B cell (primary cell): ENCODE measurements at regions not wholly inside any gene's neighbourhood (a gene's known extent, or its start where the extent isn't known, plus 50 kb on each side); places are given as distances from the start of the nearest gene placed in this dataset.

Source experiments
- ATAC-seq: fragments of 200-7000 bp; cut with Tn5 transposase; one replicate; pipeline ENCODE4 v1.10.0; 2021; ENCODE audit warnings: low read depth, mild to moderate bottlenecking, moderate number of reproducible peaks, moderate library complexity
- CTCF ChIA-PET: fragments of 350-600 bp; sonication (Branson Sonifier 250); formaldehyde crosslinking; loops from one replicate; lab custom pipeline; 2021; ENCODE audit warnings: antibody characterized with exemption, inconsistent platforms; lab: Charles Lee
- POLR2A ChIA-PET: fragments of 350-600 bp; sonication (Branson Sonifier 250); formaldehyde crosslinking; loops from one replicate; lab custom pipeline; 2021; ENCODE audit warnings: antibody characterized with exemption; lab: Charles Lee
- DNase-seq: peaks from one replicate; pipeline ENCODE4 v3.0.0; 2013
- H2AFZ ChIP-seq: 2 replicates; pipeline ENCODE4 v1.6.1; 2012; ENCODE audit warnings: mild to moderate bottlenecking, low read depth, low read length; ENCODE audit not compliant: insufficient read depth, poor library complexity, severe bottlenecking
- H3K27ac ChIP-seq, 2 donors: 1 replicate in 1 of 2; 2 replicates in 1 of 2; pipeline ENCODE4 v1.5.1; 2012 to 2013; ENCODE audit warnings: low read length in 2 of 2, mild to moderate bottlenecking in 2 of 2, moderate library complexity in 1 of 2
- H3K27me3 ChIP-seq, 4 experiments: fragments of 200-600 bp in 1 of 4; sonication (generic) in 1 of 4; replicated peaks in 1 of 4; 1 replicate in 2 of 4; 2 replicates in 2 of 4; pipeline versions ENCODE4 v1.6.1 to v1.7.0; 2013 to 2016; ENCODE audit warnings: low read length in 3 of 4, mild to moderate bottlenecking in 2 of 4, mixed read lengths in 1 of 4, moderate library complexity in 1 of 4; ENCODE audit not compliant: insufficient read depth in 4 of 4, control insufficient read depth in 3 of 4; ENCODE audit errors: control extremely low read depth in 1 of 4
- H3K36me3 ChIP-seq, 2 experiments: replicated peaks in 1 of 2; 1 replicate in 1 of 2; 2 replicates in 1 of 2; pipeline versions ENCODE4 v1.6.1 to v1.7.1; 2013; ENCODE audit warnings: low read length in 1 of 2; ENCODE audit not compliant: insufficient read depth in 2 of 2, control insufficient read depth in 1 of 2; ENCODE audit errors: control extremely low read depth in 1 of 2, extremely low read depth in 1 of 2
- H3K4me1 ChIP-seq, 2 donors: fragments of 200-600 bp in 1 of 2; sonication (generic) in 1 of 2; 1 replicate in 1 of 2; 2 replicates in 1 of 2; pipeline versions ENCODE4 v1.5.1 to v1.6.1; 2013 to 2017; ENCODE audit warnings: low read length in 2 of 2; ENCODE audit not compliant: control insufficient read depth in 2 of 2, insufficient read depth in 2 of 2
- H3K4me2 ChIP-seq: replicated peaks from 2 replicates; pipeline ENCODE3; 2012; ENCODE audit warnings: mild to moderate bottlenecking, low read depth, low read length; ENCODE audit not compliant: poor library complexity, severe bottlenecking
- H3K4me3 ChIP-seq, 5 experiments: fragments of 200-600 bp in 1 of 5; sonication (generic) in 1 of 5; 1 replicate in 3 of 5; 2 replicates in 2 of 5; pipeline versions ENCODE4 v1.5.1 to v1.7.0; 2011 to 2016; ENCODE audit warnings: low read length in 4 of 5, mild to moderate bottlenecking in 4 of 5, low read depth in 2 of 5, control low read depth in 1 of 5, moderate library complexity in 1 of 5; ENCODE audit not compliant: insufficient read depth in 1 of 5; ENCODE audit errors: control extremely low read depth in 1 of 5, extremely low read depth in 1 of 5
- H3K79me2 ChIP-seq: fragments of 200-600 bp; sonication (generic); one replicate; pipeline ENCODE4 v1.6.0; 2016; ENCODE audit warnings: low read length; ENCODE audit not compliant: control insufficient read depth, insufficient read depth
- H3K9ac ChIP-seq: fragments of 200-600 bp; sonication (generic); 2 replicates; pipeline ENCODE4 v1.6.1; 2017; ENCODE audit warnings: mild to moderate bottlenecking, low read length, moderate library complexity
- H3K9me3 ChIP-seq, 3 donors: one replicate each; pipeline versions ENCODE4 v1.6.1 to v1.7.1; 2013; ENCODE audit warnings: low read length in 2 of 3; ENCODE audit not compliant: control insufficient read depth in 2 of 3, insufficient read depth in 1 of 3; ENCODE audit errors: control extremely low read depth in 1 of 3
- H4K20me1 ChIP-seq: 2 replicates; pipeline ENCODE4 v1.6.0; 2012; ENCODE audit warnings: mild to moderate bottlenecking, low read length; ENCODE audit not compliant: insufficient read depth, control insufficient read depth, poor library complexity, severe bottlenecking
- H3K27ac Mint-ChIP-seq: one replicate; pipeline ENCODE4 v1.8.0; 2021; ENCODE audit warnings: mixed read lengths
- H3K27me3 Mint-ChIP-seq: one replicate; pipeline ENCODE4 v1.8.0; 2021; ENCODE audit warnings: mixed read lengths
- H3K4me1 Mint-ChIP-seq: one replicate; pipeline ENCODE4 v1.8.0; 2021; ENCODE audit warnings: mixed read lengths
- H3K4me3 Mint-ChIP-seq: one replicate; pipeline ENCODE4 v1.8.0; 2021; ENCODE audit warnings: mixed read lengths
- H3K9me3 Mint-ChIP-seq: one replicate; pipeline ENCODE4 v1.8.0; 2022; ENCODE audit warnings: mixed read lengths; ENCODE audit not compliant: insufficient read depth
- EZH2 ChIP-seq: IDR thresholded peaks from 2 replicates; pipeline ENCODE4 v1.6.1; 2012; ENCODE audit warnings: borderline replicate concordance, low read depth, mild to moderate bottlenecking, moderate library complexity, low read length; ENCODE audit not compliant: insufficient read depth, poor library complexity, severe bottlenecking
- WGBS: methylation state at CpG from one replicate; pipeline ENCODE4 v1.1.5; 2013; ENCODE audit warnings: missing lambda C conversion rate; ENCODE audit not compliant: insufficient coverage; 5-methylcytosine and 5-hydroxymethylcytosine counted together
- intact Hi-C: fragments of 100-400 bp; cut with micrococcal nuclease; formaldehyde crosslinking; loops from one replicate; pipeline ENCODE4 v1.10.0; 2022
- TF ChIP-seq, protein P1 (sequence below): fragments of 200-600 bp; IDR thresholded peaks from one replicate; pipeline ENCODE4 v1.8.0; 2022; ENCODE audit warnings: antibody characterized with exemption, mild to moderate bottlenecking

DNA sequence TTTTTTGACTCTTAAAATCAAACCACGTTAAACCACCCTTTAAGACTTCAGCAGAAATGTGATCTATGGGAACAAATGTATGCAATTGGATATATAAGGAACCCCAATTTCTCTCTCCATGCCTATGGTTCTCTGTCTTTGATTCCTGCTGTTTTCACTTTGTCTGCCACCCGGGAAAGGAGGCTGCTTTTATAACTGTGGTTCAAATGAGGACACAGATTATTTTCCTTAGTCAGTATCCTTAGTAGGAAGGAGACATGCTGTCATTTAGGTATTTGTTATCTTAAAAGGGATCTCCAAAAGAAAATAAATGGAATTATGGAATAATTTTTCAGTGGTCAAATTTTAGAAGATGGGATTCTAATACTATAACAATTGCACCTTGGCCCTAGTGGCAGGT, 176.1 kb upstream of the NREP start:
- Histone ChIP-seq H3K36me3 (no peaks in the 10 kb centered on the region), H3K4me3 (no peak overlapping the region), H4K20me1 (no peaks in the 10 kb centered on the region), H2AFZ (no peak overlapping the region), H3K27me3 (no peaks in the 10 kb centered on the region), H3K79me2 (no peaks in the 10 kb centered on the region), H3K4me2 (no peak overlapping the region), H3K27ac (no peak overlapping the region), H3K4me1 (no peaks in the 10 kb centered on the region), H3K9me3 (no peaks in the 10 kb centered on the region), H3K9ac (no peak overlapping the region)
- TF ChIP-seq, protein P1, sequence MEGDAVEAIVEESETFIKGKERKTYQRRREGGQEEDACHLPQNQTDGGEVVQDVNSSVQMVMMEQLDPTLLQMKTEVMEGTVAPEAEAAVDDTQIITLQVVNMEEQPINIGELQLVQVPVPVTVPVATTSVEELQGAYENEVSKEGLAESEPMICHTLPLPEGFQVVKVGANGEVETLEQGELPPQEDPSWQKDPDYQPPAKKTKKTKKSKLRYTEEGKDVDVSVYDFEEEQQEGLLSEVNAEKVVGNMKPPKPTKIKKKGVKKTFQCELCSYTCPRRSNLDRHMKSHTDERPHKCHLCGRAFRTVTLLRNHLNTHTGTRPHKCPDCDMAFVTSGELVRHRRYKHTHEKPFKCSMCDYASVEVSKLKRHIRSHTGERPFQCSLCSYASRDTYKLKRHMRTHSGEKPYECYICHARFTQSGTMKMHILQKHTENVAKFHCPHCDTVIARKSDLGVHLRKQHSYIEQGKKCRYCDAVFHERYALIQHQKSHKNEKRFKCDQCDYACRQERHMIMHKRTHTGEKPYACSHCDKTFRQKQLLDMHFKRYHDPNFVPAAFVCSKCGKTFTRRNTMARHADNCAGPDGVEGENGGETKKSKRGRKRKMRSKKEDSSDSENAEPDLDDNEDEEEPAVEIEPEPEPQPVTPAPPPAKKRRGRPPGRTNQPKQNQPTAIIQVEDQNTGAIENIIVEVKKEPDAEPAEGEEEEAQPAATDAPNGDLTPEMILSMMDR, result no peak
- no peak for TF ChIP-seq EZH2
- ChIA-PET CTCF (no interaction called here), POLR2A (no interaction called here)
- no peak overlapping the region for H3K27ac Mint-ChIP-seq
- no peaks in the 10 kb centered on the region for H3K4me1 Mint-ChIP-seq
- peaks cover 5% of the 10 kb centered on the region for H3K27me3 Mint-ChIP-seq
- no peak for ATAC-seq
- intact Hi-C loops, result no loop called here
- no peaks in the 10 kb centered on the region for H3K9me3 Mint-ChIP-seq
- no peak overlapping the region for H3K4me3 Mint-ChIP-seq
- DNase-seq, result no peak
- WGBS, result no CpG with 5 or more reads among the region's 2 CpGs

DNA sequence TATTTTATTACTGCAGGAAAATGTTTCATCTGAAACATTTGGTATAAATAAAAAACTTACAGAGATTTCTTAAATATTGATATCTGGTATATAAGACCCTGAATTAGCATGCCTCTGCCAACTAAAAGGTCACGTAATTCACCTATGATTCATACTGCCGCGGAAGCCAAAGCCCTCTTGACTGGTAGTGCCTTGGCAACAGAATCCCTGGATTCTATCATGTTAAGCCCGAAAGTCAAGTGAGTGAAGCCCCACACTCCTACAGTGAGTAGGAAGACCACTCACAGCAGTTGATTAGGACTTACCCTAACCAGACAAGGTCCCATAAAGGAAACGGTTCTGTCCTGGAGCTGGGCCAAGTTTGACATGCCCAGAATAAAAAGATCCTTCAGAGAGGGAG, 175.6 kb upstream of the NREP start:
- no peak overlapping the region for H3K4me3 Mint-ChIP-seq
- CTCF ChIA-PET, result no interaction called here
- TF ChIP-seq, protein P1, result no peak
- TF ChIP-seq EZH2, result no peak
- intact Hi-C loops, result no loop called here
- H3K27ac Mint-ChIP-seq, result no peak overlapping the region
- H3K36me3 ChIP-seq, result no peaks in the 10 kb centered on the region
- H3K27ac ChIP-seq, result no peak overlapping the region
- no peaks in the 10 kb centered on the region for H3K79me2 ChIP-seq
- ATAC-seq (no peak), DNase-seq (no peak)
- H3K9ac ChIP-seq, result no peak overlapping the region
- H3K9me3 ChIP-seq, result no peaks in the 10 kb centered on the region
- H3K4me2 ChIP-seq, result no peak overlapping the region
- WGBS, result 100% methylated on average over 4 of the region's 5 CpGs
- H3K27me3 Mint-ChIP-seq, result peaks cover 5% of the 10 kb centered on the region
- H3K9me3 Mint-ChIP-seq, result no peaks in the 10 kb centered on the region
- POLR2A ChIA-PET, result no interaction called here
- no peak overlapping the region for H3K4me3 ChIP-seq
- no peaks in the 10 kb centered on the region for H3K4me1 Mint-ChIP-seq
- H2AFZ ChIP-seq, result no peak overlapping the region
- no peaks in the 10 kb centered on the region for H4K20me1 ChIP-seq
- no peaks in the 10 kb centered on the region for H3K27me3 ChIP-seq
- no peaks in the 10 kb centered on the region for H3K4me1 ChIP-seq
